H1 (cell line): ENCODE measurements at regions not wholly inside any gene's neighbourhood (a gene's known extent, or its start where the extent isn't known, plus 50 kb on each side); places are given as distances from the start of the nearest gene placed in this dataset. TPM values are rescaled to one million over a fixed set of nuclear protein-coding genes. Genes with fewer than 3 reads are reported as not detected.

ENCODE experiments used
- small RNA-seq: library from polyadenylated mRNA; stranded (forward); fragments of <200 nt; extraction: miRNeasy Mini kit (QIAGEN cat#:217004); gene quantifications from one replicate; pipeline ENCODE3, GENCODE V24; 2013; ENCODE audit not compliant: insufficient read depth

Small RNA genes lying in the stretch of these regions (small RNA-seq; reads per million reads assigned to genes)
- not detected for gene AC009101.1
- gene AC009161.2: not detected
- gene AC018846.1: not detected
- gene AC138305.3: not detected
- gene RNU6-21P: not detected
